ENCODE measurements at regions not wholly inside any gene's neighbourhood (a gene's known extent, or its start where the extent isn't known, plus 50 kb on each side); places are given as distances from the start of the nearest gene placed in this dataset.

DNA sequence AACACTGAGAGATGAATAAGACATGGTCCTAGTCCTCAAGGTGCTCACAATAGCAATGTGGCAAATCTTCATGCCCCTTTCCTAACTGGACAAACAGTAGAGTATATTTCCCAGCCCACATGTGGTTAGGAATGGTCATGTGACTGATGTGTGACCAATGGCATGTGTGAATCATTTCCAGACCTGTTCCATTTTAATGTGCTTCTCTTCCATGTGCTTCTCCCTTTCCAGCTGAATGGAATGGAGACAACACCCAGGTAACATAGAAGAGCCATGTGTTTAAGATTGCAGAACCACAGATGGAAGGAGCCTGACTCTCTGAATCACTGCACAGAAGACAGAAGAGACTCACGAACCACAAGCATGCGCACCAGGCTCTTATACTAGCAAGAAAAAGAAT lies 409.9 kb upstream of the NFIA start:
- Histone ChIP-seq H2AFZ (no peak overlapping the region), H3K4me3 (ENCODE audit: low read depth, low read length) (no peak overlapping the region), H3K79me2 (no peaks in the 10 kb centered on the region), H3K4me2 (ENCODE audit: low read length) (no peak overlapping the region), H3K9me3 (ENCODE audit: control insufficient read depth, low read length) (no peaks in the 10 kb centered on the region), H3K36me3 (ENCODE audit: control insufficient read depth, insufficient read depth, low read length) (no peaks in the 10 kb centered on the region), H3K9ac (no peak overlapping the region), H3K27ac (no peak overlapping the region), H3K4me1 (no peaks in the 10 kb centered on the region), H3K27me3 (ENCODE audit: control insufficient read depth, insufficient read depth, low read length) (no peaks in the 10 kb centered on the region)
- TF ChIP-seq, protein P1, sequence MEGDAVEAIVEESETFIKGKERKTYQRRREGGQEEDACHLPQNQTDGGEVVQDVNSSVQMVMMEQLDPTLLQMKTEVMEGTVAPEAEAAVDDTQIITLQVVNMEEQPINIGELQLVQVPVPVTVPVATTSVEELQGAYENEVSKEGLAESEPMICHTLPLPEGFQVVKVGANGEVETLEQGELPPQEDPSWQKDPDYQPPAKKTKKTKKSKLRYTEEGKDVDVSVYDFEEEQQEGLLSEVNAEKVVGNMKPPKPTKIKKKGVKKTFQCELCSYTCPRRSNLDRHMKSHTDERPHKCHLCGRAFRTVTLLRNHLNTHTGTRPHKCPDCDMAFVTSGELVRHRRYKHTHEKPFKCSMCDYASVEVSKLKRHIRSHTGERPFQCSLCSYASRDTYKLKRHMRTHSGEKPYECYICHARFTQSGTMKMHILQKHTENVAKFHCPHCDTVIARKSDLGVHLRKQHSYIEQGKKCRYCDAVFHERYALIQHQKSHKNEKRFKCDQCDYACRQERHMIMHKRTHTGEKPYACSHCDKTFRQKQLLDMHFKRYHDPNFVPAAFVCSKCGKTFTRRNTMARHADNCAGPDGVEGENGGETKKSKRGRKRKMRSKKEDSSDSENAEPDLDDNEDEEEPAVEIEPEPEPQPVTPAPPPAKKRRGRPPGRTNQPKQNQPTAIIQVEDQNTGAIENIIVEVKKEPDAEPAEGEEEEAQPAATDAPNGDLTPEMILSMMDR (IDR thresholded peaks at IDR 0.05): no peak

DNA sequence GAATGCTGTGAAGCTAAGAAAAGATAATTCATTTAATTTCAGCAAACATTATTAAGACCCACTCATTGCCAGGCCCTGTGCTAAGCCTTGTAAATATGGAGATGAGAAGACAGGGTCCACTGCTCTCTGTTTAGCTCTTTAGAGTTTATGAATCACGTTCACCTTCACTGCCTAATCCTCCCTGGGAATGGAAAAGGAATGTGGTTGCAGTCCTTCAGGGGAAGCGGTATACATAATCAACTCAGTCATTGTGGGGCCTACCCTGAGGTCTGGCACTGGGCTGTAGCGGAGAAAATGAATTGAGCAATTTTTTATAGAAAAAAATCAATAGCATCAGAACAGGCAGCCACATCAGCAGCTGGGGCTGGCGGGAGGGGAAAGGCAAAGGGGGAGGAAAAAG lies 412.1 kb upstream of the NFIA start:
- Histone ChIP-seq H3K4me1 (no peaks in the 10 kb centered on the region), H3K4me2 (ENCODE audit: low read length) (no peak overlapping the region), H3K9me3 (ENCODE audit: control insufficient read depth, low read length) (no peaks in the 10 kb centered on the region), H3K4me3 (ENCODE audit: low read depth, low read length) (no peak overlapping the region), H3K79me2 (no peaks in the 10 kb centered on the region), H3K9ac (no peak overlapping the region), H3K36me3 (ENCODE audit: control insufficient read depth, insufficient read depth, low read length) (no peaks in the 10 kb centered on the region), H3K27me3 (ENCODE audit: control insufficient read depth, insufficient read depth, low read length) (no peaks in the 10 kb centered on the region), H3K27ac (no peak overlapping the region), H2AFZ (no peak overlapping the region)
- TF ChIP-seq, protein P1 (IDR thresholded peaks at IDR 0.05): no peak

DNA sequence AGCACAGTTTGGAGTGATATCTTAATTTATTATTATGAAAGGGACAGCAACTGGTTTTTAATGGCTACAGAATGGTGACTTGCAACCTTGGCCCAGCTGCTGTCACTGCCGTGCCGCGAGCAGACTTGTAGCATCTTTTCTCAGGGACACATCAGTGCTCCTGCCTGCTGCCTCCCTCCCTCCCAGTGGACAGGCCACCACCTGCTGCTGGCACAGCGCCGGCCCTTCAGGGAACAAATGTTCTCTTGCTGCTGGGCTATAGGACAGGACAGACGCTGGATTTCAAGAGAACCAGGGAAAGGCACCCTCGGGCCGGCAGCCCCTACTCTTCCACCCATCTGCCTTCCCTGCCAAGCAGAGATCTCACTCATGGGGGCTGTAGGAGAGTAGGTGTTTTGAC lies 413.8 kb upstream of the NFIA start:
- Histone ChIP-seq H3K4me2 (ENCODE audit: low read length) (no peak overlapping the region), H3K36me3 (ENCODE audit: control insufficient read depth, insufficient read depth, low read length) (no peaks in the 10 kb centered on the region), H3K4me3 (ENCODE audit: low read depth, low read length) (no peak overlapping the region), H2AFZ (no peak overlapping the region), H3K9me3 (ENCODE audit: control insufficient read depth, low read length) (no peaks in the 10 kb centered on the region), H3K9ac (no peak overlapping the region), H3K79me2 (no peaks in the 10 kb centered on the region), H3K27me3 (ENCODE audit: control insufficient read depth, insufficient read depth, low read length) (no peaks in the 10 kb centered on the region), H3K4me1 (no peaks in the 10 kb centered on the region), H3K27ac (no peak overlapping the region)
- TF ChIP-seq, protein P1 (IDR thresholded peaks at IDR 0.05): no peak

DNA sequence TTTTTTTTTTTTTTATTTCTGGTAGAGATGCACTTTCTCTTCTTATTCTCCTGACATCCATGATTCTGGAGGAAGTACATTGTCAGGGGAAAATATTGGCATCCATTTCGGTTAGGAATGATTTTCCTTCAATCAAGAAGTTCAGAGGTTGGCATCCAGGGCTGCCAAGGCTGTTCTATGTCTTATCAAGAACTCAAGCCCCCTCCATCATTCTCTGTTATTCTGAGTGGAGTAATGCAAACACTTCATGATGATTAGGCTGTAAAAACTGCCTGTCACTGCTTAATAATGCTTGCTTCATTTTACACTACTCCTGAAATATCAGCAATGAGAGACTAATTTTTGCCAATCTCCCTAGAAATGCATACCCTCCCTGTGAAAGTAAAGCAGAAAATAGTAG lies 417.1 kb upstream of the NFIA start:
- no peaks in the 10 kb centered on the region for H3K79me2 ChIP-seq
- TF ChIP-seq, protein P1 (IDR thresholded peaks at IDR 0.05): no peak
- H3K4me3 ChIP-seq (ENCODE audit: low read depth, low read length): no peak overlapping the region
- H3K36me3 ChIP-seq (ENCODE audit: control insufficient read depth, insufficient read depth, low read length): no peaks in the 10 kb centered on the region
- no peaks in the 10 kb centered on the region for H3K4me1 ChIP-seq
- H3K27ac ChIP-seq: no peak overlapping the region
- H3K9ac ChIP-seq: no peak overlapping the region
- no peaks in the 10 kb centered on the region for H3K9me3 ChIP-seq (ENCODE audit: control insufficient read depth, low read length)
- H3K4me2 ChIP-seq (ENCODE audit: low read length): no peak overlapping the region
- no peak overlapping the region for H2AFZ ChIP-seq
- H3K27me3 ChIP-seq (ENCODE audit: control insufficient read depth, insufficient read depth, low read length): no peaks in the 10 kb centered on the region

DNA sequence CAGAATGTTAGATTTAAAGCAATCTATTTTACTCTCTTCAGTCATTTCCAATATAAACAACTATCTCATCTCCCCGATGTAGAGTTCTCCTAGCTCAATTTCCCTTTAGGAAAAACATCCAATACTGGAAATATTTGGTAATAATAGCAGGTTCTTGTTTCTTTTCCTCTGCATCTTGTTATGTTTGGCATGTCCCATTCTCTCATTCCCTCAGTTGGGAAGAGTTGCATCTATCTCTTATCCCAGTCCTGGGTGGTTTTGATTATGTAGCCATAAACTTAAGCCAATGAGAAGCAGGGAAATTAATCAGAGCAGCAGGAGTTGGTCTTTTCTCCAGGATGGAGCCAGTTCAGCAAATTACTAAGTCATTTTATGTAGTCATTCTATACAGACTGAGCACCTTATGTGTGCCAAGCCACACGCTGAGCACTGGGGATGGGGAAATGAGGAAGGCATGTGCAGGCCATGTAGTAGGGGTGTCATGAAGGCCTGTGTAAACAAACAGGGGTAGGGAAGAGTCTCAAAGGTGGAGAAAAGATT lies 418.2 kb upstream of the NFIA start:
- Histone ChIP-seq H3K79me2 (no peaks in the 10 kb centered on the region), H3K27ac (no peak overlapping the region), H3K4me1 (no peaks in the 10 kb centered on the region), H3K4me2 (ENCODE audit: low read length) (no peak overlapping the region), H3K9me3 (ENCODE audit: control insufficient read depth, low read length) (no peaks in the 10 kb centered on the region), H3K4me3 (ENCODE audit: low read depth, low read length) (no peak overlapping the region), H3K27me3 (ENCODE audit: control insufficient read depth, insufficient read depth, low read length) (no peaks in the 10 kb centered on the region), H3K36me3 (ENCODE audit: control insufficient read depth, insufficient read depth, low read length) (no peaks in the 10 kb centered on the region), H2AFZ (no peak overlapping the region), H3K9ac (no peak overlapping the region)
- TF ChIP-seq, protein P1 (IDR thresholded peaks at IDR 0.05): no peak
